Keratinocyte (primary cell): ENCODE measurements at regions not wholly inside any gene's neighbourhood (a gene's known extent, or its start where the extent isn't known, plus 50 kb on each side); places are given as distances from the start of the nearest gene placed in this dataset.

ENCODE experiments used
- EZH2 ChIP-seq: IDR thresholded peaks from one replicate; pipeline ENCODE4 v1.6.1; 2012; ENCODE audit warnings: inconsistent platforms, mild to moderate bottlenecking, low read length, moderate library complexity
- TF ChIP-seq, protein P1 (sequence below), 3 experiments: IDR thresholded peaks in 1 of 3; conservative IDR thresholded peaks in 1 of 3; optimal IDR thresholded peaks in 1 of 3; 2 replicates in 2 of 3; 3 replicates in 1 of 3; pipeline versions ENCODE3 to v1.5.1; 2011; ENCODE audit warnings: low read length in 3 of 3, mild to moderate bottlenecking in 3 of 3, moderate library complexity in 2 of 3, control low read depth in 1 of 3, inconsistent platforms in 1 of 3; ENCODE audit not compliant: insufficient read depth in 2 of 3; ENCODE audit errors: extremely low read depth in 1 of 3

DNA sequence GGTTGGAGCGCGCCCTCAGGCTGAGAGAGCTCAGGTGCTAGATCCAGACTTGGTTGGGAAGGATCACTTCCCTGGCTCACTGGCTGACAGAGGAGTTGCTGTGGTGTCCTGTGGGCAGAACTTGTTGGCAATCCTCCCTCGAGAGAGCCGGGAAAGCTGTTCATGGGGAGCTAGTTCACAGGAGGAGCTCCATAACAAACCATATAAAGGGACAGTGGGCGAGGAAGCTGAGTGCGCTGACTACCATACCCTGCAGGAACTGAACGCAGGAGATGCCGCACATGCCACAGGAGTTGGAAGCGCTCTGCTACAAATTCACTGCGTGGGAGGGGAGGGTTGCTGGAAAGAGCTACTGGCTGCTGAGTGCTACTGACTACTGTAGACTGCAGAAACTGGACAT is 243.2 kb downstream of the OGFRL1 start:
- TF ChIP-seq, protein P1, sequence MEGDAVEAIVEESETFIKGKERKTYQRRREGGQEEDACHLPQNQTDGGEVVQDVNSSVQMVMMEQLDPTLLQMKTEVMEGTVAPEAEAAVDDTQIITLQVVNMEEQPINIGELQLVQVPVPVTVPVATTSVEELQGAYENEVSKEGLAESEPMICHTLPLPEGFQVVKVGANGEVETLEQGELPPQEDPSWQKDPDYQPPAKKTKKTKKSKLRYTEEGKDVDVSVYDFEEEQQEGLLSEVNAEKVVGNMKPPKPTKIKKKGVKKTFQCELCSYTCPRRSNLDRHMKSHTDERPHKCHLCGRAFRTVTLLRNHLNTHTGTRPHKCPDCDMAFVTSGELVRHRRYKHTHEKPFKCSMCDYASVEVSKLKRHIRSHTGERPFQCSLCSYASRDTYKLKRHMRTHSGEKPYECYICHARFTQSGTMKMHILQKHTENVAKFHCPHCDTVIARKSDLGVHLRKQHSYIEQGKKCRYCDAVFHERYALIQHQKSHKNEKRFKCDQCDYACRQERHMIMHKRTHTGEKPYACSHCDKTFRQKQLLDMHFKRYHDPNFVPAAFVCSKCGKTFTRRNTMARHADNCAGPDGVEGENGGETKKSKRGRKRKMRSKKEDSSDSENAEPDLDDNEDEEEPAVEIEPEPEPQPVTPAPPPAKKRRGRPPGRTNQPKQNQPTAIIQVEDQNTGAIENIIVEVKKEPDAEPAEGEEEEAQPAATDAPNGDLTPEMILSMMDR (optimal IDR thresholded peaks at IDR 0.05 in 1 of 3, IDR thresholded peaks at IDR 0.05 in 1 of 3, conservative IDR thresholded peaks at IDR 0.05 in 1 of 3; ENCODE audit: extremely low read depth in 1 of 3, insufficient read depth in 2 of 3, low read length in 3 of 3): no peak
- TF ChIP-seq EZH2: no peak
